Forelimb muscle (tissue), 1 donor: ENCODE measurements at regions not wholly inside any gene's neighbourhood (a gene's known extent, or its start where the extent isn't known, plus 50 kb on each side); places are given as distances from the start of the nearest gene placed in this dataset.
"Not testable (repeated sequence)": the region's sequence is repeated elsewhere in the genome, so short reads cannot be mapped to it uniquely, and the experiment has no call there.

ENCODE experiments used
- DNase-seq: peaks from one replicate; pipeline ENCODE4 v3.0.0-alpha.2; 2013; ENCODE audit warnings: low read depth

- no peak for DNase-seq
These were observed 52.2 kb upstream of the C10orf90 start for GRCh38 chr10:126722726-126723125.

GRCh38 chr10:126723226-126723625 lies 52.7 kb upstream of the C10orf90 start:
- no peak for DNase-seq

GRCh38 chr10:126729314-126729870 lies 58.9 kb upstream of the C10orf90 start:
- no peak for DNase-seq

- DNase-seq, result no peak
These were observed 60.5 kb upstream of the C10orf90 start for GRCh38 chr10:126730856-126731609.

GRCh38 chr10:126731610-126731990 lies 61.1 kb upstream of the C10orf90 start:
- DNase-seq, result peak; percentile 83

- DNase-seq, result no peak
These were observed 61.8 kb upstream of the C10orf90 start for GRCh38 chr10:126732308-126732707.

- DNase-seq, result peak; percentile 68
These were observed 62.4 kb upstream of the C10orf90 start for GRCh38 chr10:126732868-126733267.

GRCh38 chr10:126734015-126734414 lies 63.5 kb upstream of the C10orf90 start:
- DNase-seq, result no peak

GRCh38 chr10:126734967-126735366 lies 64.5 kb upstream of the C10orf90 start:
- DNase-seq, result no peak

- DNase-seq, result no peak
These were observed 65.6 kb upstream of the C10orf90 start for GRCh38 chr10:126736142-126736541.

- no peak for DNase-seq
These were observed 66.2 kb upstream of the C10orf90 start for GRCh38 chr10:126736727-126737126.

- DNase-seq, result no peak
These were observed 67.5 kb upstream of the C10orf90 start for GRCh38 chr10:126738001-126738400.

GRCh38 chr10:126744571-126744970 lies 74.1 kb upstream of the C10orf90 start:
- no peak for DNase-seq

GRCh38 chr10:126749015-126749655 lies 78.6 kb upstream of the C10orf90 start:
- DNase-seq, result no peak

- no peak for DNase-seq
These were observed 84.5 kb upstream of the C10orf90 start for GRCh38 chr10:126754966-126755365.

- DNase-seq, result no peak
These were observed 88.4 kb upstream of the C10orf90 start for GRCh38 chr10:126758867-126759266.

GRCh38 chr10:126759531-126759930 lies 89.0 kb upstream of the C10orf90 start:
- no peak for DNase-seq

- not testable (repeated sequence) for DNase-seq
These were observed 96.2 kb upstream of the C10orf90 start for GRCh38 chr10:126766646-126767045.

- no peak for DNase-seq
These were observed 100.3 kb upstream of the C10orf90 start for GRCh38 chr10:126770809-126771208.

- no peak for DNase-seq
These were observed 105.7 kb upstream of the C10orf90 start for GRCh38 chr10:126776168-126776567.

GRCh38 chr10:126777714-126778113 lies 107.2 kb upstream of the C10orf90 start:
- DNase-seq, result no peak

- no peak for DNase-seq
These were observed 111.1 kb upstream of the C10orf90 start for GRCh38 chr10:126781450-126782216.
